K562 (cell line): ENCODE measurements at regions not wholly inside any gene's neighbourhood (a gene's known extent, or its start where the extent isn't known, plus 50 kb on each side); places are given as distances from the start of the nearest gene placed in this dataset.

Source experiments
- CREB1 ChIP-seq, 2 experiments: sonication (generic) in 1 of 2; formaldehyde crosslinking in 1 of 2; IDR thresholded peaks; 2 replicates each; pipeline versions ENCODE4 v1.6.1 to v1.8.0; 2012 to 2022; ENCODE audit warnings: inconsistent platforms in 1 of 2, mild to moderate bottlenecking in 1 of 2, missing genetic modification reagents in 1 of 2, moderate library complexity in 1 of 2
- CXXC5 ChIP-seq: fragments of 250-450 bp; sonication (Bioruptor Pico); IDR thresholded peaks from 2 replicates; pipeline ENCODE4 v1.8.0; 2022; ENCODE audit warnings: inconsistent platforms, mild to moderate bottlenecking, moderate library complexity
- GABPA ChIP-seq: fragments of 200-800 bp; sonication (Bioruptor generic); conservative IDR thresholded peaks from 2 replicates; pipeline ENCODE4 v1.6.1; 2016; ENCODE audit warnings: low read depth, missing genetic modification characterization, missing compliant biosample characterization
- JUND ChIP-seq, 2 experiments: IDR thresholded peaks; 2 replicates in 1 of 2; 3 replicates in 1 of 2; pipeline ENCODE4 v1.6.1; 2011; ENCODE audit warnings: borderline replicate concordance in 2 of 2, low read depth in 2 of 2, low read length in 2 of 2, improper control_type of control experiment in 1 of 2, missing biosample characterization in 1 of 2, missing genetic modification characterization in 1 of 2, missing genetic modification reagents in 1 of 2
- POLR2A ChIP-seq: fragments of 450-650 bp; conservative IDR thresholded peaks from 2 replicates; pipeline ENCODE4 v1.6.1; 2016
- PRMT5 ChIP-seq: sonication (generic); formaldehyde crosslinking; IDR thresholded peaks from 2 replicates; pipeline ENCODE4 v1.5.0; 2020; ENCODE audit warnings: missing genetic modification reagents
- SMARCC2 ChIP-seq: fragments of 450-650 bp; IDR thresholded peaks from 2 replicates; pipeline ENCODE4 v1.6.1; 2017; ENCODE audit warnings: antibody characterized with exemption, moderate library complexity, mild to moderate bottlenecking, low read depth
- YBX1 ChIP-seq: fragments of 450-650 bp; IDR thresholded peaks from 2 replicates; pipeline ENCODE4 v1.7.1; 2016; ENCODE audit warnings: mild to moderate bottlenecking
- ZFX ChIP-seq: sonication (generic); formaldehyde crosslinking; IDR thresholded peaks from 2 replicates; pipeline ENCODE4 v1.8.0; 2022; ENCODE audit warnings: mild to moderate bottlenecking, missing genetic modification reagents, moderate library complexity
- ZNF408 ChIP-seq: fragments of 250-450 bp; sonication (Bioruptor Pico); IDR thresholded peaks from 2 replicates; pipeline ENCODE4 v1.4.0; 2020; ENCODE audit warnings: low read depth, mild to moderate bottlenecking, moderate library complexity
- TF ChIP-seq, protein P1 (sequence below), 2 experiments: fragments of 450-650 bp in 1 of 2; sonication (generic) in 1 of 2; formaldehyde crosslinking in 1 of 2; IDR thresholded peaks in 1 of 2; conservative IDR thresholded peaks in 1 of 2; 2 replicates each; pipeline versions ENCODE4 v1.6.1 to v1.8.1; 2016 to 2023; ENCODE audit warnings: mild to moderate bottlenecking in 2 of 2, moderate library complexity in 2 of 2, inconsistent platforms in 1 of 2, missing genetic modification reagents in 1 of 2
- TF ChIP-seq, protein P2 (sequence below): sonication (generic); formaldehyde crosslinking; IDR thresholded peaks from 2 replicates; pipeline ENCODE4 v1.8.0; 2022; ENCODE audit warnings: missing genetic modification reagents, mild to moderate bottlenecking, borderline replicate concordance
- TF ChIP-seq, protein P3 (sequence below), 3 experiments: IDR thresholded peaks in 2 of 3; conservative IDR thresholded peaks in 1 of 3; 2 replicates each; pipeline ENCODE4 v1.5.1; 2011 to 2012; ENCODE audit warnings: low read length in 3 of 3, mild to moderate bottlenecking in 3 of 3, control low read depth in 2 of 3, improper control_type of control experiment in 1 of 3, inconsistent platforms in 1 of 3, low read depth in 1 of 3, mixed read lengths in 1 of 3, moderate library complexity in 1 of 3; ENCODE audit not compliant: insufficient read depth in 2 of 3
- TF ChIP-seq, protein P4 (sequence below): fragments of 250-450 bp; sonication (Bioruptor Pico); IDR thresholded peaks from 2 replicates; pipeline ENCODE4 v1.8.0; 2022; ENCODE audit warnings: inconsistent platforms

DNA sequence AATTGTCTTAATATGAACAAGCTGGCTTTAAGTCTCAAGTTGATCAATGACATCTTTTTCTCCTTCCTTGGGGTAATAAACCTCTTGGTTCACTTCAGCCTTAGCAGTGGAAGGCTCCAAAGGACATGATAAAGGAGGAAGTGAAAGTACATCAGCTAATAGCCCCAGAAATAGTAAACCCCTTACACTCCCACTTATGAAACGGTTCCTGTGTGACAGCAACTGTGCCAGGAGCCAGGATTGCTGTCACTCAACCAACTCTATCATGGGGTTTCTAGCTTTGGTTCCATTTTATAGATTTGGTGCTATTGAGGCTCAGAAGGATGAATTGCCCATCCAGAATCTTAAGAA, 216.7 kb downstream of the ABHD5 start:
- TF ChIP-seq POLR2A, result no peak
- TF ChIP-seq CREB1 (IDR thresholded peaks at IDR 0.05), result no peak
- no peak for TF ChIP-seq CREB1 (CRISPR knock-in tag; IDR thresholded peaks at IDR 0.05)
- TF ChIP-seq CXXC5 (CRISPR knock-in tag), result no peak
- TF ChIP-seq, protein P1, sequence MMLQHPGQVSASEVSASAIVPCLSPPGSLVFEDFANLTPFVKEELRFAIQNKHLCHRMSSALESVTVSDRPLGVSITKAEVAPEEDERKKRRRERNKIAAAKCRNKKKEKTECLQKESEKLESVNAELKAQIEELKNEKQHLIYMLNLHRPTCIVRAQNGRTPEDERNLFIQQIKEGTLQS (IDR thresholded peaks at IDR 0.05), result no peak
- TF ChIP-seq, protein P1 (CRISPR knock-in tag; conservative IDR thresholded peaks at IDR 0.05), result no peak
- no peak for TF ChIP-seq ZNF408 (CRISPR knock-in tag)
- no peak for TF ChIP-seq ZFX (CRISPR knock-in tag)
- TF ChIP-seq, protein P2, sequence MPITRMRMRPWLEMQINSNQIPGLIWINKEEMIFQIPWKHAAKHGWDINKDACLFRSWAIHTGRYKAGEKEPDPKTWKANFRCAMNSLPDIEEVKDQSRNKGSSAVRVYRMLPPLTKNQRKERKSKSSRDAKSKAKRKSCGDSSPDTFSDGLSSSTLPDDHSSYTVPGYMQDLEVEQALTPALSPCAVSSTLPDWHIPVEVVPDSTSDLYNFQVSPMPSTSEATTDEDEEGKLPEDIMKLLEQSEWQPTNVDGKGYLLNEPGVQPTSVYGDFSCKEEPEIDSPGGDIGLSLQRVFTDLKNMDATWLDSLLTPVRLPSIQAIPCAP (CRISPR knock-in tag), result no peak
- TF ChIP-seq, protein P3, sequence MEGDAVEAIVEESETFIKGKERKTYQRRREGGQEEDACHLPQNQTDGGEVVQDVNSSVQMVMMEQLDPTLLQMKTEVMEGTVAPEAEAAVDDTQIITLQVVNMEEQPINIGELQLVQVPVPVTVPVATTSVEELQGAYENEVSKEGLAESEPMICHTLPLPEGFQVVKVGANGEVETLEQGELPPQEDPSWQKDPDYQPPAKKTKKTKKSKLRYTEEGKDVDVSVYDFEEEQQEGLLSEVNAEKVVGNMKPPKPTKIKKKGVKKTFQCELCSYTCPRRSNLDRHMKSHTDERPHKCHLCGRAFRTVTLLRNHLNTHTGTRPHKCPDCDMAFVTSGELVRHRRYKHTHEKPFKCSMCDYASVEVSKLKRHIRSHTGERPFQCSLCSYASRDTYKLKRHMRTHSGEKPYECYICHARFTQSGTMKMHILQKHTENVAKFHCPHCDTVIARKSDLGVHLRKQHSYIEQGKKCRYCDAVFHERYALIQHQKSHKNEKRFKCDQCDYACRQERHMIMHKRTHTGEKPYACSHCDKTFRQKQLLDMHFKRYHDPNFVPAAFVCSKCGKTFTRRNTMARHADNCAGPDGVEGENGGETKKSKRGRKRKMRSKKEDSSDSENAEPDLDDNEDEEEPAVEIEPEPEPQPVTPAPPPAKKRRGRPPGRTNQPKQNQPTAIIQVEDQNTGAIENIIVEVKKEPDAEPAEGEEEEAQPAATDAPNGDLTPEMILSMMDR (IDR thresholded peaks at IDR 0.05 in 2 of 3, conservative IDR thresholded peaks at IDR 0.05 in 1 of 3; ENCODE audit: insufficient read depth in 2 of 3, low read depth in 1 of 3, low read length in 3 of 3), result no peak
- no peak for TF ChIP-seq YBX1
- TF ChIP-seq SMARCC2, result no peak
- TF ChIP-seq JUND (IDR thresholded peaks at IDR 0.05; ENCODE audit: borderline replicate concordance, low read depth, low read length), result no peak
- no peak for TF ChIP-seq JUND (tag; IDR thresholded peaks at IDR 0.05; ENCODE audit: borderline replicate concordance, low read depth, low read length)
- TF ChIP-seq, protein P4, sequence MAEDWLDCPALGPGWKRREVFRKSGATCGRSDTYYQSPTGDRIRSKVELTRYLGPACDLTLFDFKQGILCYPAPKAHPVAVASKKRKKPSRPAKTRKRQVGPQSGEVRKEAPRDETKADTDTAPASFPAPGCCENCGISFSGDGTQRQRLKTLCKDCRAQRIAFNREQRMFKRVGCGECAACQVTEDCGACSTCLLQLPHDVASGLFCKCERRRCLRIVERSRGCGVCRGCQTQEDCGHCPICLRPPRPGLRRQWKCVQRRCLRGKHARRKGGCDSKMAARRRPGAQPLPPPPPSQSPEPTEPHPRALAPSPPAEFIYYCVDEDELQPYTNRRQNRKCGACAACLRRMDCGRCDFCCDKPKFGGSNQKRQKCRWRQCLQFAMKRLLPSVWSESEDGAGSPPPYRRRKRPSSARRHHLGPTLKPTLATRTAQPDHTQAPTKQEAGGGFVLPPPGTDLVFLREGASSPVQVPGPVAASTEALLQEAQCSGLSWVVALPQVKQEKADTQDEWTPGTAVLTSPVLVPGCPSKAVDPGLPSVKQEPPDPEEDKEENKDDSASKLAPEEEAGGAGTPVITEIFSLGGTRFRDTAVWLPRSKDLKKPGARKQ (CRISPR knock-in tag), result no peak
- TF ChIP-seq GABPA (tag), result no peak
- TF ChIP-seq PRMT5, result no peak
